ENCODE measurements at regions not wholly inside any gene's neighbourhood (a gene's known extent, or its start where the extent isn't known, plus 50 kb on each side); places are given as distances from the start of the nearest gene placed in this dataset.

- DNase-seq (ENCODE audit: low read depth in 2 of 2): no peak
These were observed 195.5 kb upstream of the ACVR2A start for GRCh38 chr2:147649286-147649685.

GRCh38 chr2:147648471-147648870 lies 196.4 kb upstream of the ACVR2A start:
- DNase-seq (ENCODE audit: low read depth in 2 of 2): no peak

- DNase-seq (ENCODE audit: low read depth in 2 of 2): no peak
These were observed 197.0 kb upstream of the ACVR2A start for GRCh38 chr2:147647816-147648215.

- no peak for DNase-seq (ENCODE audit: low read depth in 2 of 2)
These were observed 197.9 kb upstream of the ACVR2A start for GRCh38 chr2:147646818-147647468.

- DNase-seq (ENCODE audit: low read depth in 2 of 2): no peak
These were observed 200.3 kb upstream of the ACVR2A start for GRCh38 chr2:147644491-147644890.

- no peak for DNase-seq (ENCODE audit: low read depth in 2 of 2)
These were observed 202.1 kb upstream of the ACVR2A start for GRCh38 chr2:147642765-147643164.

GRCh38 chr2:147641651-147642050 lies 203.2 kb upstream of the ACVR2A start:
- DNase-seq (ENCODE audit: low read depth in 2 of 2): no peak

GRCh38 chr2:147639891-147640290 lies 204.9 kb upstream of the ACVR2A start:
- no peak for DNase-seq (ENCODE audit: low read depth in 2 of 2)

- no peak for DNase-seq (ENCODE audit: low read depth in 2 of 2)
These were observed 205.4 kb upstream of the ACVR2A start for GRCh38 chr2:147639386-147639785.

GRCh38 chr2:147636886-147637285 lies 207.9 kb upstream of the ACVR2A start:
- DNase-seq (ENCODE audit: low read depth in 2 of 2): no peak

GRCh38 chr2:147636238-147636882 lies 208.5 kb upstream of the ACVR2A start:
- peak; percentile 60 to 63 for DNase-seq (ENCODE audit: low read depth in 2 of 2)

GRCh38 chr2:147634826-147635225 lies 210.0 kb upstream of the ACVR2A start:
- DNase-seq (ENCODE audit: low read depth in 2 of 2): no peak

- DNase-seq (ENCODE audit: low read depth in 2 of 2): no peak
These were observed 212.6 kb upstream of the ACVR2A start for GRCh38 chr2:147632198-147632597.

GRCh38 chr2:147631294-147631693 lies 213.5 kb upstream of the ACVR2A start:
- no peak for DNase-seq (ENCODE audit: low read depth in 2 of 2)

- DNase-seq (ENCODE audit: low read depth in 2 of 2): no peak
These were observed 214.2 kb upstream of the ACVR2A start for GRCh38 chr2:147630585-147630984.

GRCh38 chr2:147628971-147629421 lies 215.8 kb upstream of the ACVR2A start:
- peak in 1 of 2 experiments; percentile 6 for DNase-seq (ENCODE audit: low read depth in 2 of 2)

- no peak for DNase-seq (ENCODE audit: low read depth in 2 of 2)
These were observed 221.5 kb upstream of the ACVR2A start for GRCh38 chr2:147623328-147623727.

- DNase-seq (ENCODE audit: low read depth in 2 of 2): no peak
These were observed 223.1 kb upstream of the ACVR2A start for GRCh38 chr2:147621656-147622197.

GRCh38 chr2:147619808-147620207 lies 225.0 kb upstream of the ACVR2A start:
- no peak for DNase-seq (ENCODE audit: low read depth in 2 of 2)

GRCh38 chr2:147615726-147616125 lies 229.1 kb upstream of the ACVR2A start:
- no peak for DNase-seq (ENCODE audit: low read depth in 2 of 2)

- no peak for DNase-seq (ENCODE audit: low read depth in 2 of 2)
These were observed 229.8 kb upstream of the ACVR2A start for GRCh38 chr2:147614979-147615470.

- DNase-seq (ENCODE audit: low read depth in 2 of 2): no peak
These were observed 230.4 kb upstream of the ACVR2A start for GRCh38 chr2:147614471-147614870.

GRCh38 chr2:147610496-147611040 lies 234.3 kb upstream of the ACVR2A start:
- DNase-seq (ENCODE audit: low read depth in 2 of 2): no peak
